AG09319 (cell line): ENCODE measurements at regions not wholly inside any gene's neighbourhood (a gene's known extent, or its start where the extent isn't known, plus 50 kb on each side); places are given as distances from the start of the nearest gene placed in this dataset.
"Not testable (repeated sequence)": the region's sequence is repeated elsewhere in the genome, so short reads cannot be mapped to it uniquely, and the experiment has no call there.

Experiments
- DNase-seq: peaks from one replicate; pipeline ENCODE4 v3.0.0-alpha.2; 2010; ENCODE audit warnings: low read depth; ENCODE audit errors: extremely low read depth
- TF ChIP-seq, protein P1 (sequence below): IDR thresholded peaks from 2 replicates; pipeline ENCODE4 v1.5.1; 2011; ENCODE audit warnings: low read depth, mild to moderate bottlenecking, inconsistent platforms, low read length, moderate library complexity

DNA sequence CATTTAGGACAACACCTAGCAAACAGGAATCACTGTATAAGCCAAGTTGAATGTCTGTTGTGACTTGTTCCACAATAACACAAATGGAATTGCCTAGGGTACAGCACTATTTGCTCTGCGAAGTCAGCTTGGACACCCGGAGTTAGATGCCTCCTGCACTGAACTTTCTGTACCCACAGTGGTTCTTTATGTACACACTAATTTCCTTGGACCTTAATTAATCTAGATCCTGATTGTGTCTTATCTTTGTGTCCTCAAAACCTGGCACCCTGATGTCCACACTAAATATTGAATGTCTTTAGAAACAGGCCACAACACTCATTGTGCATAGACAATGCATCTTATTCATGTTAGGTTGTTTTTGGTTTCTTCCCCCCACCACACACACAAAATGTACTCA, 278.9 kb upstream of the NR2F2 start:
- DNase-seq: no peak

DNA sequence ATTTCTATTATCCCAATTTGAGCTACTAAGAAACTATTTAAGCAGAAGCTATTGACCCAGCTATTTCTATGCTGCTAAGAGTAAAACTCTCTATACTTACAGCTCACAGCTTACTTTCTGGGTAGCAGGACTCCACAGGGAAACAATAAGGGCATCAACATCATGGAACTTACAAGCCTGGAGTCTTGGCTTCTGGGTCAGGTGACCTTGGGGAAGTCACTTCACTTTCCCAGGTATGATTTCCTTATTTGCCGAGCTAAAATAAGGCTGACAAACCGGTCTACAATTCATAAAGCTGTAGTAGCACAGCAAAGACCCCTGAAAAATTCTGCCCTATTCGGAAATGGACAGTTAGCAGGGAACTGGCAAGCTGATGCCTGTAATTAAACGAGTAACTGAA, 278.3 kb upstream of the NR2F2 start:
- no peak for DNase-seq
- TF ChIP-seq, protein P1, sequence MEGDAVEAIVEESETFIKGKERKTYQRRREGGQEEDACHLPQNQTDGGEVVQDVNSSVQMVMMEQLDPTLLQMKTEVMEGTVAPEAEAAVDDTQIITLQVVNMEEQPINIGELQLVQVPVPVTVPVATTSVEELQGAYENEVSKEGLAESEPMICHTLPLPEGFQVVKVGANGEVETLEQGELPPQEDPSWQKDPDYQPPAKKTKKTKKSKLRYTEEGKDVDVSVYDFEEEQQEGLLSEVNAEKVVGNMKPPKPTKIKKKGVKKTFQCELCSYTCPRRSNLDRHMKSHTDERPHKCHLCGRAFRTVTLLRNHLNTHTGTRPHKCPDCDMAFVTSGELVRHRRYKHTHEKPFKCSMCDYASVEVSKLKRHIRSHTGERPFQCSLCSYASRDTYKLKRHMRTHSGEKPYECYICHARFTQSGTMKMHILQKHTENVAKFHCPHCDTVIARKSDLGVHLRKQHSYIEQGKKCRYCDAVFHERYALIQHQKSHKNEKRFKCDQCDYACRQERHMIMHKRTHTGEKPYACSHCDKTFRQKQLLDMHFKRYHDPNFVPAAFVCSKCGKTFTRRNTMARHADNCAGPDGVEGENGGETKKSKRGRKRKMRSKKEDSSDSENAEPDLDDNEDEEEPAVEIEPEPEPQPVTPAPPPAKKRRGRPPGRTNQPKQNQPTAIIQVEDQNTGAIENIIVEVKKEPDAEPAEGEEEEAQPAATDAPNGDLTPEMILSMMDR: no peak

More for the DNA sequence above, 278.9 kb upstream of the NR2F2 start:
- TF ChIP-seq, protein P1: no peak

DNA sequence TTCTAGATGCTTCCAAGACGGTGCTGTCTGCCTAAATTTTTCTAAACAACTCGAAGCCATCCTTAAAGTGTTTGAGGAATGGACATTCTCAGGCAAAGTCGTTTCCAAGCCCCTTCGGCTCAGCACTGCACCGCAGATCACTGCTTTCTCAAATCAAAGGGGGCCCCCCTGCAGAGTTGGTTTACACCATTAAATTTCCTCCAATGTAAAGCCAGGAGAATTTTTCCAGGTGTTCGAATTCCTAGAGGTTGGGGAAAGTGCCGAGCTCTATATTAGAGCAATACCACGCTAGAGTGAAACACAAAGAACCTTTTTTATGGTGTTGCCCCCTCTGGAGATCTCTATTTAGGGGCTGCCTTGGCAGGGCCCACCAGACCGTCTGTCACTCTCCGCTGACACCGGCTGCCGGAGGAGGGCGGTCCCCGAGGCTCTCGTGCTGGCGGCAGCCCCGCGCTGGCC, 277.9 kb upstream of the NR2F2 start:
- no peak for DNase-seq

DNA sequence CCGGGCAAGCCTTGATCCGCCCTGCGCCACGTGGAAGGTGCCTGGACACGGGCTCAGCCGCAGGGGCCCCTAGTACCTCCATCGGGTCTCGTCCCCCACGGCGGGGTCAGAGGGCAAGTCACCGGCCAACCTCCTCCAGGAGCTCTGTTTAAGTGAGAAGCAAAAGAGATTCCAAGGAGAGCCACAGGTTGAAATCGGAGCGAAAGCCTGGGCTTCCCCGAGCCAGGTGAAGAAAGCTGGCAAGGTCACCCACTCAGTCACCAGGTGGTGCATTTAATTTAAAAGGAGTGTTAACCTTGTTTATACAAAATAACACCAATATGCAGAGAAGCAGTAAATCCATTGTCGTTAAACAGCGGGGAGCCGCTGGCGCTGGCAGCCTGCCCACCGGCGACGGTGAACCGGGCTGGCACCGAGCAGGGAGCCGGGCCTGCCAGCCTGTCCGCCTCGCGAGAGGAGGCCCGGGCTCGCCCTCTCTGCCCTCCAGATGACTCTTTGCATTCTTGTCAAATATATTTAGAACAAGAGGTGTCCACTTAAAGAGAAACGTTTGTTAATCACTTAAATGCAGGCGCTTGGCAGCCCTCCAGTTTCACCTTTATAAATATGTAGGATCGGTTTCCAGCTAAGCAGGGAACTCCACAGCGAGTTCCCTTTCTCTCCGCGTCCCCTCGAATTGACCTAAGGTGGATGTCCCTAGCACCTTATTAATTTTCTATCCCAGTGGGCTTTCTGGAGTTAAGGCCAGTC, 277.3 kb upstream of the NR2F2 start:
- DNase-seq: no peak
- TF ChIP-seq, protein P1: no peak

More for the DNA sequence above, 277.9 kb upstream of the NR2F2 start:
- TF ChIP-seq, protein P1: no peak

DNA sequence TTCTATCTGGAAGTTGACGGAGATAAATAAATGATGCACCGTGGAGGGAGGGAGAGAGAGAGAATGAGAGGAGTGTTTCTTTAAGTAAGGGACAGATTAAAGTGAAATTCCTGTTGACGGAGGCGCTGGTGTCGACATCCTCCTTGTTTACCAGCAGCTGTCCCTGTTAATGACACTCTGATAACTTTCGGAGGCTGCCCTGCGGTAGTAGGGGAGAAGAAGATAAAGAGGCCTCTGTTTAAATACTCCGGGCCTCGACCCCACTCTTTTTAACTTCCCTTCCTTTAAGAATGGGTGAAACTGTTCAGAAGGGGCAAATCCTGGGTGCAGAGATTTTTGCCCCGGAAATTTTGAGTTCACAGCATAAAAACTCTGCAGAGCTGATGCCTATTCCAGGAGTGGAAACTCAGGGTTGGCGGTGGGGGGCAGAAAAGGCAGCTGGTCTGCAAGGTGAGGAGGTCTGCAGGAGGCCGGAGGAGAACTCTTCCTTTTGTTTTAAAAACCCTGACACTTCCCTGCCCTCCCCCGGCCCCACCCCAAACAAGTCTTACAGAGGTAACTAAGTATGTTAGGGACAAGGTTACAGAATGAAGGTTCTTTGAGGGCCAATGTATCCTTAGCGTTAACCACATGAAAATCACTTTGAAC, 276.6 kb upstream of the NR2F2 start:
- DNase-seq: no peak
- TF ChIP-seq, protein P1: no peak

DNA sequence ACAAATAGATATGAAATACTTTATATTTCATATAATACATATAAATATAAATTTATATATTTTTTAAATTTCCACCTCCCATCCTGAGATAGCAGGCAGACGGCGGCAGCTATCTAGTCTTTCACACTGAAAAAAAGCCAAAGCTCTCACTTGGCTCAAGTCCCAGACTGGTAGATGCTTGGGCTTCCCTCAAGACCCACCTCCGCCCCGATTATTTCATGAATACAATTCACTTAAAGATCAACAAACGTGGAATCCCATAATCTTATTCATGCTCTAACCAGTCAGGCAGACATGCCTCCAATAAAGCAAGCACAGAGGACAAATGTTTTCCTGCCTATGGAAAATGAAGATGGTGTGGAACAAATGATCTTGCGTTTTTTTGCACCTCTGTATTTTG, 275.9 kb upstream of the NR2F2 start:
- no peak for DNase-seq
- TF ChIP-seq, protein P1: no peak

DNA sequence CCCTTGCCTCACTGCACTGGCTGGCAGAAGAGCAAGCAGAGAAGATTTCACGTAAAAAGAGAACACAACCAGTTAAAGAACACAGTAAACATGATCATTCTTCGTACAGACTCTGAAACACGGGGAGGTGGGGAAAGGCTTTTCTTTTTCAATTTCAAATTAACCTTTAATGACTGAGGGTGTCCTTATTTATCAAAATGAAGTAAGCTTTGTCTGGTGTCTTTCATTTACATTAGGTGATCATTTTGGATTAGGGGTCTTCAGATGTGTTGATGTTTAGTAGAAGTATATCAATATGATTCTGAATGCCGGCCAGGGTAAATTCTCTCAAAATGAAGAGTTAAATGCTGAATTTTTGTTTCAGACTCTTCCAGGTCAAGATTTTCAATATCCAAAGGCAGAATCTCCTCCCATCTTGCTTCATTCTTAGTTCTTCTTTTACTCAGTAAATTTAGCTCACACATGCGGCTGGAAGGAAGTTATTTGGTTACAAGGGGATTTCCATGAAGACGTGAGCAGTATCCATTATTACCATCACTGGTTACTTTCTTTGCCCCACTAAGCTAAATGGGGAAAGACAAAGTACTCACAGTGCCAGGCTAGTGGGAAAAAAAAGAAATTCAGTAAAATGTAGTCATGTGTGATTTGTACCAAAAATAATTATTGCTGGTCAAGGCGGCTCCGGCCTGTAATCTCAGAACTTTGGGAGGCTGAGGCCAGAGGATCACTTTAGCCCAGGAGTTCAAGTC, 272.2 kb upstream of the NR2F2 start:
- TF ChIP-seq, protein P1: no peak
- no peak for DNase-seq

DNA sequence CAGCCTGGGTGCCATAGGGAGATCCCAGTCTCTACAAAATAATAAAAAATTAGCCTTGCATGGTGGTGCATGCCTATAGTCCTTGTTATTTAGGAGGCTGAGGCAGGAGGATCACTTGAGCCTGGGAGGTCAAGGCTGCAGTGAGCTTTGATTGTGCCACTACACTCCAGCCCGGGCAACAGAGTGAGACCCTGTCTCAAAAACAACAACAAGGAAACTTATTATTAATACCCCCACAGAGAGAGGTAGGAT, 271.7 kb upstream of the NR2F2 start:
- not testable (repeated sequence) for DNase-seq

DNA sequence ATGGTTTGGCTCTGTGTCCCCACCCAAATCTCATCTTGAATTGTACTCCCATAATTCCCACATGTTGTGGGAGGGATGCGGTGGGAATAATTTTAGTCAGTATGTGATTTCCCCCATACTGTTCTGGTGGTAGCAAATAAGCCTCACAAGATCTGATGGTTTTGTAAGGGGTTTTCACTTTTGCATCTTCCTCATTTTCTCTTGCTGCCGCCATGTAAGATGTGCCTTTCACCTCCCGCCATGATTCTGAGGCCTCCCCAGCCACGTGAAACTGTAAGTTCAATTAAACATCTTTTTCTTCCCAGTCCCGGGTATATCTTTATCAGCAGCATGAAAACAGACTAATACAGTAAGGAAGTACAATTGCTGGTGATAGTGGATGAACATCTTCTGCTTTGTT, 269.9 kb upstream of the NR2F2 start:
- DNase-seq: not testable (repeated sequence)
